VCaP (cell line): ENCODE measurements at regions not wholly inside any gene's neighbourhood (a gene's known extent, or its start where the extent isn't known, plus 50 kb on each side); places are given as distances from the start of the nearest gene placed in this dataset.

Experiments
- H3K27ac ChIP-seq: fragments of 450-650 bp; 2 replicates; pipeline ENCODE4 v1.5.1; 2017
- TF ChIP-seq, protein P1 (sequence below): fragments of 450-650 bp; conservative IDR thresholded peaks from 2 replicates; pipeline ENCODE4 v1.5.1; 2017; ENCODE audit warnings: mild to moderate bottlenecking, moderate library complexity

GRCh38 chr11:130616573-130616972 is 168.1 kb downstream of the ADAMTS15 start:
- H3K27ac ChIP-seq: no peak overlapping the region
- TF ChIP-seq, protein P1, sequence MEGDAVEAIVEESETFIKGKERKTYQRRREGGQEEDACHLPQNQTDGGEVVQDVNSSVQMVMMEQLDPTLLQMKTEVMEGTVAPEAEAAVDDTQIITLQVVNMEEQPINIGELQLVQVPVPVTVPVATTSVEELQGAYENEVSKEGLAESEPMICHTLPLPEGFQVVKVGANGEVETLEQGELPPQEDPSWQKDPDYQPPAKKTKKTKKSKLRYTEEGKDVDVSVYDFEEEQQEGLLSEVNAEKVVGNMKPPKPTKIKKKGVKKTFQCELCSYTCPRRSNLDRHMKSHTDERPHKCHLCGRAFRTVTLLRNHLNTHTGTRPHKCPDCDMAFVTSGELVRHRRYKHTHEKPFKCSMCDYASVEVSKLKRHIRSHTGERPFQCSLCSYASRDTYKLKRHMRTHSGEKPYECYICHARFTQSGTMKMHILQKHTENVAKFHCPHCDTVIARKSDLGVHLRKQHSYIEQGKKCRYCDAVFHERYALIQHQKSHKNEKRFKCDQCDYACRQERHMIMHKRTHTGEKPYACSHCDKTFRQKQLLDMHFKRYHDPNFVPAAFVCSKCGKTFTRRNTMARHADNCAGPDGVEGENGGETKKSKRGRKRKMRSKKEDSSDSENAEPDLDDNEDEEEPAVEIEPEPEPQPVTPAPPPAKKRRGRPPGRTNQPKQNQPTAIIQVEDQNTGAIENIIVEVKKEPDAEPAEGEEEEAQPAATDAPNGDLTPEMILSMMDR: no peak

GRCh38 chr11:130617001-130617400 is 168.6 kb downstream of the ADAMTS15 start:
- TF ChIP-seq, protein P1: no peak
- no peak overlapping the region for H3K27ac ChIP-seq

DNA sequence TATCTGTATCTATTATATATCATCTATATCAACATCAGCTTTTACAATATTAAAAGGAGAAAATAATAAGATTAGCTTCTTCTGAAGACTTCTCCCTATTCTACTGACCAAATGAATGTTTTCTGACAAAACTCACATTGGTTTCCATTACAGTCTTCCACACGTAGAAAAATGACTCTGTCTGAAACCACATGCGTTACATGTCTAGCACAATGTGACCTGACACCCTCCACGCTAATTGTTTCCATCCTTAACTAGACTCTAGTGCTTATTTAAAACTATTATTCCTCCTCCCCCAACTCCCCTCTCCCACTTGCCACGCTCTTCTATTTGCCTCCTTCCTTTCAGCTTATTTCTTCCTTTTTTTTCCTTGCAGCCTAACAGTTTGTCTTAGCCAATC is 172.1 kb downstream of the ADAMTS15 start:
- TF ChIP-seq, protein P1: no peak
- H3K27ac ChIP-seq: no peak overlapping the region

DNA sequence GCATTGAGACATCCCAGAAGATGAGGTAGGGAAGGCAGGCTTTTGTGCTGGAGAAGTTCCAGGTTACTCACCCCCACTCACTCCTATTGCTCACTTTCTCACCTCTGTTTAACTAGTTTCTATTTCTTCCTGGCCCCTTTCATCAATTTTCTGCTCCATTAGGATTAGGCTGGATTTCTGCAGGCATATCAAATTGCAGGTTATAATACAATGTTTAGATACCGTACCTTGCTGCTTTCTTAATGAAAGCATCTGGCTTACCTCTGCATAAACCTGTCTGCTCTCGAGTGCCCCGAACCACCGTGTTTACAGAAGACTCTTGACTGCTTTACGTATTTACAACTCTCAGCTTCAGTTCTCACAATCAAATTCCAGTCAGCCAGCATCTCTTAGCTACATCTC is 173.7 kb downstream of the ADAMTS15 start:
- no peak overlapping the region for H3K27ac ChIP-seq
- TF ChIP-seq, protein P1: no peak

DNA sequence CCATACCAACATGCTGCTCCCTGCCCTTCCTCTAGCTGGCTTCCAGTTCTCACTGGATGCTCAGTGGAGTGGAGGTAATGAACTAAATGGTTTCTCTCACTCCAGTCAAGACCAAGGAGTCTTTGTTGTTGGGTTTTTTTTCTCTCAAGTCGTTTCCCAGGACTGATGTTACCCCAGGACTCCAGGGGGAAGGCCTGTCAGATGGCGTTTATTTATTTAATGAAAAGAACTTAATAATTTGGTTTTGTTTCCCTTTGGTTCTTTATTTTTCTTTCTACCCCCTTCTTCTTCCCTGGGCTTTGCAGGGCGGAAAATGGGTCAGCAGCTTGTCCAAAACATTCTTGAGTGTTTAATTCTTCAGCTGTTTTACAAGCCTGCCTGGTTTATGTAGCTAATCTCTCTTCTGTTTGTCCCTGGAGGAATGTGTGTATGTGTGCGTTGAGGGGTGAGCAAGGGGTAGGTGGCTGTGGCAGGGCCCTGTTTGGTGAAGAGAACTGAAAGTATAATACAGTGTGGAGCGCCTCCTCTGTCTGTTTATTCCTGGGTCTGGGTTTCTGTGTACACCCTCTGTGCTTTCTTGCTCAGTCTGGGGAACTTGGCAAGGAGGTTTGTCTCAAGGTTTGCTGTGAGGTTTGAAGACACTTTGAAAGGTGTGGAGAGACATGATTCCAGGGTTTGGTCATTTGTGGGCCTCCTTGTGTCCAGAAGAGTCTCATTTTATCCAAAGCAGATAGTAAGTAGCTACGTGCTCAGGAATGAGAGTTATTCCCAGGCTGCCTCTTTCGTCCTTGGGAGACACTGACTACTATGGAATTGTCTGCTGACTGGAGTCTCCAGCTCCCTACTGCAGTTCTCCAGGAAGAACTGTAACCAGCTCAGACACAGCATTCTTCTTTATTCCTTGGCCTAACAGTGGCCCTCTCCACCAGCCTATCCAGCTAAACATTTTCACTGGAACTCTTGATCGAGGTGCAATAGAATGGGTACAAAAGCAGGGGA is 175.5 kb downstream of the ADAMTS15 start:
- H3K27ac ChIP-seq: no peak overlapping the region

GRCh38 chr11:130624971-130625544 is 176.6 kb downstream of the ADAMTS15 start:
- H3K27ac ChIP-seq: no peak overlapping the region
- TF ChIP-seq, protein P1: no peak

More for the DNA sequence above, 175.5 kb downstream of the ADAMTS15 start:
- TF ChIP-seq, protein P1: no peak

DNA sequence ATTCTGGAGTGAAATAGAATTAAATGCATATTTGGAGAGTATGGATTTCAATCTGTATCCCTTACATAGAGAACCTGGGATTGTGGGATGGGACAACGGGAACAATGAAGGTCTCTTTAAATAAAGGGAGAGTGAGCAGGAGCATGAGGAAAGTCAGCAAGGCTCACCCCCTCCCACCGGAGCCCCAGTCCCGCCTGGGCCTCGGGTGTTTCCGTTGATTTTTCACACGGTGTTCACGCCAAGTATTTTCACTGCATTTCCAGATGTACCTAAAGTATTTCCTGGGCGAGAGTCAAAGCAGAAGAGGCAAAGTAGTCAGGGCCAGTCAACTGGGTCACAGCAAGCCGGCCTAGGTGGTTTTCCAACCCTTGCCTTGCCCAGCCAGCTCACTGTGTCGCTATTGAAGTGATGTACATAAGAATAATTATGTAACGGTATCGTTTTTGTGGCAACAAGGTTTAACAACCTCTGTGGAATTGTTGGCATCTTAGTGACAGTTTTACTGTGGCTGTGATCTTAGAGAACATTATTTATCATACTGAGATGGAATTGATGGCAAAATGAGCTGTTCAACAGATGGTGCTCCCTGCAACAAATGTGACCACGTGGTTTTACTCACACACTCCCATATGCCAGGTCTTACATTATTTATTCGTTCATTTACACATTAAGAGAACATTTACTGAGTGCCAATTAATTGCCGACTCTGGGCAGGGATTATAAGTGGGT is 177.3 kb downstream of the ADAMTS15 start:
- no peak overlapping the region for H3K27ac ChIP-seq
- TF ChIP-seq, protein P1: no peak
